Vagina (tissue), 2 donors: ENCODE measurements at regions not wholly inside any gene's neighbourhood (a gene's known extent, or its start where the extent isn't known, plus 50 kb on each side); places are given as distances from the start of the nearest gene placed in this dataset.

ENCODE experiments used
- POLR2AphosphoS5 ChIP-seq, 2 donors: sonication (generic); formaldehyde crosslinking; IDR thresholded peaks; one replicate each; pipeline ENCODE4 v1.9.0; 2017; ENCODE audit warnings: antibody characterized with exemption in 2 of 2, mild to moderate bottlenecking in 2 of 2, low read depth in 1 of 2; ENCODE audit not compliant: insufficient read depth in 1 of 2
- TF ChIP-seq, protein P1 (sequence below), 3 experiments: fragments of 450-650 bp in 2 of 3; fragments of 200-600 bp in 1 of 3; sonication (generic) in 1 of 3; IDR thresholded peaks; one replicate each; pipeline ENCODE4 v1.5.1; 2017 to 2019; ENCODE audit warnings: antibody characterized with exemption in 3 of 3, mild to moderate bottlenecking in 2 of 3, moderate library complexity in 2 of 3

DNA sequence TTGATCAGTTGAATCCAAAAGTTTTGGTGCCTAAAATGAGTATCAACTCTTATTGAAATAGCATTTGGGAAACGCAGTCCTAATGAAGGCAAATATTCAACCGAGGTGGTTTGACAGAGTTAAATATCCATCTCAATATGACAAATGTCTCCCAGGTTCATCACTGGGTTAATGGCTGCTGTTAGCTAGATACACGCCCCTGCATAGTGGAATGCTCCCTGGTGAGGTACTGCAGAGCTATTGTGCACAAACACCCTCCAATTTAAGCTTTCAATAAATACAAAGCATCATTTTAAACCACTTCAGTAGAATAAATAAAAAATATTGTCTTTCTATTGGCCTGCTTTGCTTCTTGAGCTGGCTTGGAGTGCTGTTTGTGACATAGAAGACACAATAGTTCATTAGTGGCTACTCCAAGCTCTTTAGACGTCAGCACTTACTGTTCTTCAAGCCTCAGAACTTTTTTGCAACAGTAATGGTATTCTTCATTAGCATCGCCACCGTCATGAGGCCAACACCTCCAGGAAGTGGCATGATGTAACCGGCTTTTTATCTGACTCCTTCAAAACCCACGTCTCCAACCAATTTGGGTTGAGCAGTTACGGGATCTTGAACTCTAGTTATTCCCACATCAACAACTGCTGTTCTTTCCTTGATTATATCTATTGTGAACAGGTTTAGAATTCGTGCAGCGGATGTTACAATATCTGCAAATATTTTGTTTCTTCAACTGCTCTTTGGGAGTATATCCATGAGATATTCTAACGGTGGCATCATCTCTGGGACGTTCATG is 1159.6 kb upstream of the EPHA6 start:
- TF ChIP-seq, protein P1, sequence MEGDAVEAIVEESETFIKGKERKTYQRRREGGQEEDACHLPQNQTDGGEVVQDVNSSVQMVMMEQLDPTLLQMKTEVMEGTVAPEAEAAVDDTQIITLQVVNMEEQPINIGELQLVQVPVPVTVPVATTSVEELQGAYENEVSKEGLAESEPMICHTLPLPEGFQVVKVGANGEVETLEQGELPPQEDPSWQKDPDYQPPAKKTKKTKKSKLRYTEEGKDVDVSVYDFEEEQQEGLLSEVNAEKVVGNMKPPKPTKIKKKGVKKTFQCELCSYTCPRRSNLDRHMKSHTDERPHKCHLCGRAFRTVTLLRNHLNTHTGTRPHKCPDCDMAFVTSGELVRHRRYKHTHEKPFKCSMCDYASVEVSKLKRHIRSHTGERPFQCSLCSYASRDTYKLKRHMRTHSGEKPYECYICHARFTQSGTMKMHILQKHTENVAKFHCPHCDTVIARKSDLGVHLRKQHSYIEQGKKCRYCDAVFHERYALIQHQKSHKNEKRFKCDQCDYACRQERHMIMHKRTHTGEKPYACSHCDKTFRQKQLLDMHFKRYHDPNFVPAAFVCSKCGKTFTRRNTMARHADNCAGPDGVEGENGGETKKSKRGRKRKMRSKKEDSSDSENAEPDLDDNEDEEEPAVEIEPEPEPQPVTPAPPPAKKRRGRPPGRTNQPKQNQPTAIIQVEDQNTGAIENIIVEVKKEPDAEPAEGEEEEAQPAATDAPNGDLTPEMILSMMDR (IDR thresholded peaks at IDR 0.05), result no peak
- no peak for TF ChIP-seq POLR2AphosphoS5 (IDR thresholded peaks at IDR 0.05; ENCODE audit: insufficient read depth in 1 of 2, low read depth in 1 of 2)
